ENCODE measurements at regions not wholly inside any gene's neighbourhood (a gene's known extent, or its start where the extent isn't known, plus 50 kb on each side); places are given as distances from the start of the nearest gene placed in this dataset.
A peak's percentile ranks its signal among the peaks of the same experiment; 100 is the strongest.

DNA sequence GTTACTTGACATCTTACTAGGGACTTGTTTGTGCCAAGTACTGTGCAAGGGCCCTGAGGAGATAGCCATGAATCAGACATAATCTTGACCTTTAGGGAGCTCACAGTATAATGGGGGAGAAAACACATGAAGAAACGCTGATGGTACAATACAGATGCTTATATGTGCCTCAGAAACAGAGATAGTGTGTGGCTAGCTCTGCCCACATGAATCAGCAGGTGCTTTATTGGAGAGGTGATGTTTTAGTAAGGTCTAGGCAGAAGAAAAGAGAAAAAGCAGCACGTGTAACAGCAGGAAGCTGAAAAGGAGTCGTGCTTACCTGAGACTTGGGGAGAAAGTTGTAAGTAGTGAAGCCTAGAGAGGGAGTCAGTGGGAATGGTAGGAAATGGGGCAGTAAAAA lies 60.6 kb upstream of the LMO4 start:
- Histone ChIP-seq H2BK15ac (replicated peaks; ENCODE audit: low read depth) (no peak overlapping the region), H3K56ac (ENCODE audit: low read length) (no peak overlapping the region), H3K27me3 (ENCODE audit: insufficient read depth, low read length, poor library complexity) (no peaks in the 10 kb centered on the region), H2AK5ac (ENCODE audit: low read length) (no peak overlapping the region), H3K18ac (ENCODE audit: low read length) (no peak overlapping the region), H3K23ac (ENCODE audit: low read length) (no peak overlapping the region), H3K79me2 (ENCODE audit: control insufficient read depth, insufficient read depth, low read length) (no peaks in the 10 kb centered on the region), H3K4me1 (ENCODE audit: control insufficient read depth, low read depth, low read length) (no peaks in the 10 kb centered on the region), H2BK5ac (ENCODE audit: low read length) (no peak overlapping the region), H4K5ac (ENCODE audit: low read length) (no peak overlapping the region), H3K4ac (ENCODE audit: low read depth, low read length) (no peak overlapping the region), H4K8ac (ENCODE audit: low read depth, low read length) (no peak overlapping the region), H2BK120ac (ENCODE audit: low read depth, low read length) (no peak overlapping the region), H3K27ac (ENCODE audit: low read depth, low read length) (no peak overlapping the region), H3K36me3 (ENCODE audit: control insufficient read depth, insufficient read depth, low read length) (no peaks in the 10 kb centered on the region), H3K4me3 (ENCODE audit: low read length) (no peak overlapping the region), H3K4me2 (ENCODE audit: low read length) (no peak overlapping the region), H3K9ac (ENCODE audit: low read length) (no peak overlapping the region), H3K79me1 (ENCODE audit: low read length) (no peaks in the 10 kb centered on the region)
- WGBS (ENCODE audit: extremely low coverage, insufficient coverage, low lambda C conversion rate): no CpG with 5 or more reads among the region's 3 CpGs
- no peak for DNase-seq

DNA sequence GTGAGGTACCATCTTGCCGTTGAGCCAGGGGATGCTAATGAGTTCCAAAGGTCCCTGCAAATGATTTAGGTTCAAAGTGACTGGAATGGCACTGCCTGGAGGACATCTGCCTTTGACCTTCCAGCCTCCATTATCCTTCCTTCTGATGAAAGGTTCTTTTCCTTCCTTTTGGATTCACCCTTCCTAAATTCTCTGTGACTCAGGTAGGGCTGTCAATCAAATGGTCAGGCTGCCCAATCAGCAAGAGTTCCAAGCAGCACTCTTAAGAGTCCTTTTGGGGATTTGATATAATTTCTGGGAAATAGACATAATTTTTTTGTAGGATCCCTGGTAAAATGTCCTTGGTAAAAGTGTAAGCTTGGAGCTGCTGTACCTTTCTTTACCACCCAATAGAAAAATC lies 58.8 kb upstream of the LMO4 start:
- no peak overlapping the region for H2BK5ac ChIP-seq (ENCODE audit: low read length)
- no peak for DNase-seq
- H2AK5ac ChIP-seq (ENCODE audit: low read length): no peak overlapping the region
- H3K9ac ChIP-seq (ENCODE audit: low read length): no peak overlapping the region
- H4K5ac ChIP-seq (ENCODE audit: low read length): no peak overlapping the region
- H3K4me3 ChIP-seq (ENCODE audit: low read length): no peak overlapping the region
- WGBS (ENCODE audit: extremely low coverage, insufficient coverage, low lambda C conversion rate): no CpG with 5 or more reads among the region's 1 CpG
- no peaks in the 10 kb centered on the region for H3K4me1 ChIP-seq (ENCODE audit: control insufficient read depth, low read depth, low read length)
- H3K4ac ChIP-seq (ENCODE audit: low read depth, low read length): no peak overlapping the region
- H3K79me1 ChIP-seq (ENCODE audit: low read length): no peaks in the 10 kb centered on the region
- no peak overlapping the region for H2BK120ac ChIP-seq (ENCODE audit: low read depth, low read length)
- H4K8ac ChIP-seq (ENCODE audit: low read depth, low read length): no peak overlapping the region
- H2BK15ac ChIP-seq (replicated peaks; ENCODE audit: low read depth): no peak overlapping the region
- H3K4me2 ChIP-seq (ENCODE audit: low read length): no peak overlapping the region
- H3K36me3 ChIP-seq (ENCODE audit: control insufficient read depth, insufficient read depth, low read length): no peaks in the 10 kb centered on the region
- H3K23ac ChIP-seq (ENCODE audit: low read length): no peak overlapping the region
- no peak overlapping the region for H3K18ac ChIP-seq (ENCODE audit: low read length)
- H3K27me3 ChIP-seq (ENCODE audit: insufficient read depth, low read length, poor library complexity): no peaks in the 10 kb centered on the region
- H3K27ac ChIP-seq (ENCODE audit: low read depth, low read length): no peak overlapping the region
- H3K56ac ChIP-seq (ENCODE audit: low read length): no peak overlapping the region
- no peaks in the 10 kb centered on the region for H3K79me2 ChIP-seq (ENCODE audit: control insufficient read depth, insufficient read depth, low read length)

DNA sequence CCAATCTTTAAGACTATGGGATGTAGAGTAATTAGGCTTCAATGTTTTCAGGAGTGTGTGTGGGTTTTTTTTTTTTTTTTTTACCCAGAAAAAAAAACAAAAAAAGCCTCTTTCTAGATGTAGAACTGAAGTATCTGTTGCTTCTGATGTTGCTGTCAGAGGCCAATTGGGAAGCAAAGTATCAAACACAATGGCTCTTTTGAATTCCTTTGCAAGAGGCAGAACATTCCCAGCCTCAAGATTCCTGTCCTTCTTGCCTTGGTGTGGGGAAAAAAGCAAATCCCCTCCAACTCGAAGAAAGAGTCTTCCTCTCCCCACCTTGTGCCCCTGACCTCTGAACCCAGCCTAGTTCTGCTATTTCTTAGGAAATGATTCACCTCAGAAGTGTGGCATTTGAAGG lies 55.4 kb upstream of the LMO4 start:
- H4K8ac ChIP-seq (ENCODE audit: low read depth, low read length): no peak overlapping the region
- no peak overlapping the region for H2BK120ac ChIP-seq (ENCODE audit: low read depth, low read length)
- H3K27me3 ChIP-seq (ENCODE audit: insufficient read depth, low read length, poor library complexity): no peaks in the 10 kb centered on the region
- no peak overlapping the region for H3K4me2 ChIP-seq (ENCODE audit: low read length)
- no peaks in the 10 kb centered on the region for H3K36me3 ChIP-seq (ENCODE audit: control insufficient read depth, insufficient read depth, low read length)
- no peak overlapping the region for H2BK15ac ChIP-seq (replicated peaks; ENCODE audit: low read depth)
- WGBS (ENCODE audit: extremely low coverage, insufficient coverage, low lambda C conversion rate): no CpG with 5 or more reads among the region's 1 CpG
- no peaks in the 10 kb centered on the region for H3K79me1 ChIP-seq (ENCODE audit: low read length)
- no peak overlapping the region for H3K23ac ChIP-seq (ENCODE audit: low read length)
- no peak overlapping the region for H3K4ac ChIP-seq (ENCODE audit: low read depth, low read length)
- H4K5ac ChIP-seq (ENCODE audit: low read length): no peak overlapping the region
- no peaks in the 10 kb centered on the region for H3K79me2 ChIP-seq (ENCODE audit: control insufficient read depth, insufficient read depth, low read length)
- no peak overlapping the region for H3K9ac ChIP-seq (ENCODE audit: low read length)
- H2BK5ac ChIP-seq (ENCODE audit: low read length): no peak overlapping the region
- no peak overlapping the region for H3K27ac ChIP-seq (ENCODE audit: low read depth, low read length)
- DNase-seq: peak; percentile 38
- no peak overlapping the region for H3K56ac ChIP-seq (ENCODE audit: low read length)
- no peak overlapping the region for H3K4me3 ChIP-seq (ENCODE audit: low read length)
- no peaks in the 10 kb centered on the region for H3K4me1 ChIP-seq (ENCODE audit: control insufficient read depth, low read depth, low read length)
- no peak overlapping the region for H2AK5ac ChIP-seq (ENCODE audit: low read length)
- H3K18ac ChIP-seq (ENCODE audit: low read length): no peak overlapping the region

DNA sequence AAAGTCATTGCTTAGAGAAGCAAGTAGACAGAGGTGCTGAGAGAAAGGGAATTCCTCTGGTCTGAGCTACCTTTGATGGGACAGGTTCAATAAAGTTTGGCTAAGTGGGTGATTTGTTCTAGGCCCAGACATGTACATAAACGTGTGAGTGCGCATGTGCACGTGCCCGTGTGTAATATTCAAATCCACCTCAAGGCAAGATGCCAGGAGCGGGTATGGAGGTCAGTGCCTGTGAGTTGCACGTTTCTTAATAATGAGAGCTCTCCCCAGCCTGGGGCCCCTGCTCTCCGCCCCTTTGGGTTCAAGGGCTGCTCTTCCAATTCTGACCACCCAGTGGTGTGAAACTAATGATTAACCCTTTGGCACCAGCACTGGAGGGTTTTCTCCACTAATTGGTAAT lies 53.8 kb upstream of the LMO4 start:
- Histone ChIP-seq H4K5ac (ENCODE audit: low read length) (no peak overlapping the region), H3K4me3 (ENCODE audit: low read length) (no peak overlapping the region), H2BK120ac (ENCODE audit: low read depth, low read length) (no peak overlapping the region), H3K9ac (ENCODE audit: low read length) (no peak overlapping the region), H4K8ac (ENCODE audit: low read depth, low read length) (no peak overlapping the region), H3K18ac (ENCODE audit: low read length) (no peak overlapping the region), H3K4me2 (ENCODE audit: low read length) (no peak overlapping the region), H3K79me1 (ENCODE audit: low read length) (no peaks in the 10 kb centered on the region), H3K4ac (ENCODE audit: low read depth, low read length) (no peak overlapping the region), H3K79me2 (ENCODE audit: control insufficient read depth, insufficient read depth, low read length) (no peaks in the 10 kb centered on the region), H2AK5ac (ENCODE audit: low read length) (no peak overlapping the region), H3K4me1 (ENCODE audit: control insufficient read depth, low read depth, low read length) (no peaks in the 10 kb centered on the region), H3K27me3 (ENCODE audit: insufficient read depth, low read length, poor library complexity) (no peaks in the 10 kb centered on the region), H2BK5ac (ENCODE audit: low read length) (no peak overlapping the region), H2BK15ac (replicated peaks; ENCODE audit: low read depth) (no peak overlapping the region), H3K27ac (ENCODE audit: low read depth, low read length) (no peak overlapping the region), H3K23ac (ENCODE audit: low read length) (no peak overlapping the region), H3K56ac (ENCODE audit: low read length) (no peak overlapping the region), H3K36me3 (ENCODE audit: control insufficient read depth, insufficient read depth, low read length) (no peaks in the 10 kb centered on the region)
- DNase-seq: no peak
- no CpG with 5 or more reads among the region's 7 CpGs for WGBS (ENCODE audit: extremely low coverage, insufficient coverage, low lambda C conversion rate)

DNA sequence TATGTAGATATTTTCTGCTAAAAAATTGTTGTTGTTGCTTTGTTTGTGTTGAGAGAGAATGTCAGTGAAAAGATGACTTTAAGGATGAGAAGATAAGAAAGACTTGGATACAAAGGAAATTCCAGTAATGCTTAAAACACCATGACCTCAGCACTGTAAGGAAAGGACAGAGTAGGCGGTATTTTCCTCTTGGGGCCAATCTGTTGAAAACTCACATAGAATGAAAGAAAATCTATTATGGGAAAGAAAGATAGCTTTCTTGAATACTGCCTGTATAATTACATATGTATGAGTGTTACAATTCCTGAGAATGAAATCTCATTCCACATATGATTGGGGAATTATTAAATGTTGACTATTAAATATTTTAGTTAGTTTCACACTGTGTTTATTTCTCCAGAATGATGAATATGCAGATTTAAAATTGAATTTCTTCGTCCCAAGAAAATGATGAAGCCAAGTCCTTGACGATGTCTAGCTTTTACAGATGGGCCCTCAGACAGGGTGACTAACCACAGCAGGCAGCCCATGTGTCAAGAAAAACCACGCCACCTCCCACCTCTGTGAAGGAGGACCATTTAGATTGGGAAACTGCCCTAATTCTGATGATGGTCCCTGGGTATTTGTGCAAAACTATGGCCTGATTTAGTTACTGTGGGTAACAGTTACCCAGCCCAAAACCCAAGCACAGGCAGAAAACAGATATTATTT lies 49.7 kb upstream of the LMO4 start:
- H3K27ac ChIP-seq (ENCODE audit: low read depth, low read length): no peak overlapping the region
- no peaks in the 10 kb centered on the region for H3K4me1 ChIP-seq (ENCODE audit: control insufficient read depth, low read depth, low read length)

More for the DNA sequence above, 49.7 kb upstream of the LMO4 start:
- H3K36me3 ChIP-seq (ENCODE audit: control insufficient read depth, insufficient read depth, low read length): no peaks in the 10 kb centered on the region
- no peak overlapping the region for H3K4me3 ChIP-seq (ENCODE audit: low read length)
- H3K79me2 ChIP-seq (ENCODE audit: control insufficient read depth, insufficient read depth, low read length): no peaks in the 10 kb centered on the region
- no peak overlapping the region for H3K18ac ChIP-seq (ENCODE audit: low read length)
- no peak overlapping the region for H3K9ac ChIP-seq (ENCODE audit: low read length)
- no peaks in the 10 kb centered on the region for H3K27me3 ChIP-seq (ENCODE audit: insufficient read depth, low read length, poor library complexity)
- H2AK5ac ChIP-seq (ENCODE audit: low read length): no peak overlapping the region
- no peak overlapping the region for H2BK5ac ChIP-seq (ENCODE audit: low read length)
- DNase-seq: peak; percentile 23
- WGBS (ENCODE audit: extremely low coverage, insufficient coverage, low lambda C conversion rate): no CpG with 5 or more reads among the region's 4 CpGs
- no peak overlapping the region for H3K4me2 ChIP-seq (ENCODE audit: low read length)
- H3K23ac ChIP-seq (ENCODE audit: low read length): no peak overlapping the region
- no peak overlapping the region for H2BK120ac ChIP-seq (ENCODE audit: low read depth, low read length)
- H4K5ac ChIP-seq (ENCODE audit: low read length): no peak overlapping the region
- no peaks in the 10 kb centered on the region for H3K79me1 ChIP-seq (ENCODE audit: low read length)
- H2BK15ac ChIP-seq (replicated peaks; ENCODE audit: low read depth): no peak overlapping the region
- no peak overlapping the region for H3K4ac ChIP-seq (ENCODE audit: low read depth, low read length)
- no peak overlapping the region for H3K56ac ChIP-seq (ENCODE audit: low read length)
- no peak overlapping the region for H4K8ac ChIP-seq (ENCODE audit: low read depth, low read length)

All from mesendoderm (in vitro differentiated cells).